Inferior parietal cortex (tissue), 1 donor: ENCODE measurements at regions not wholly inside any gene's neighbourhood (a gene's known extent, or its start where the extent isn't known, plus 50 kb on each side); places are given as distances from the start of the nearest gene placed in this dataset.
"Not testable (repeated sequence)": the region's sequence is repeated elsewhere in the genome, so short reads cannot be mapped to it uniquely, and the experiment has no call there.

Experiments
- DNase-seq: peaks from one replicate; pipeline ENCODE4 v3.0.0-alpha.2; 2016; ENCODE audit errors: extremely low spot score

DNA sequence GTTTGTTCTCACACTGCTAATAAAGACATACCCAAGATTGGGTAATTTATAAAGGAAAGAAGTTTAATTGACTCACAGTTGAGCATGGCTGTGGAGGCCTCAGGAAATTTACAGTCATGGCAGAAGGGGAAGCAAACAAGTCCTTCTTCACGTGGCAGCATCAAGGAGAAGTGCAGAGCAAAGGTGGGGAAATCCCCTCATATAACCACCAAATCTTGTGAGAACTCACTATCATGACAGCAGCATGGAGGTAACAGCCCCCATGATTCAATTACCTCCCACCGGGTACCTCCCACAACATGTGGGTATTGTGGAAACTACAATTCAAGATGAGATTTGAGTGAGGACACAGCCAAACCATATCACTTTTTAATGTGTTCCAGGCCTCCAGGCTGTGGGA lies 480.9 kb downstream of the PPARGC1A start:
- not testable (repeated sequence) for DNase-seq

GRCh38 chr4:23401572-23401971 lies 488.3 kb downstream of the PPARGC1A start:
- DNase-seq: no peak

- no peak for DNase-seq
These were observed 496.9 kb downstream of the PPARGC1A start for GRCh38 chr4:23392860-23393458.

- no peak for DNase-seq
These were observed 499.6 kb downstream of the PPARGC1A start for GRCh38 chr4:23390246-23390645.

- no peak for DNase-seq
These were observed 501.0 kb downstream of the PPARGC1A start for GRCh38 chr4:23388699-23389395.

- DNase-seq: no peak
These were observed 501.6 kb downstream of the PPARGC1A start for GRCh38 chr4:23388255-23388654.

DNA sequence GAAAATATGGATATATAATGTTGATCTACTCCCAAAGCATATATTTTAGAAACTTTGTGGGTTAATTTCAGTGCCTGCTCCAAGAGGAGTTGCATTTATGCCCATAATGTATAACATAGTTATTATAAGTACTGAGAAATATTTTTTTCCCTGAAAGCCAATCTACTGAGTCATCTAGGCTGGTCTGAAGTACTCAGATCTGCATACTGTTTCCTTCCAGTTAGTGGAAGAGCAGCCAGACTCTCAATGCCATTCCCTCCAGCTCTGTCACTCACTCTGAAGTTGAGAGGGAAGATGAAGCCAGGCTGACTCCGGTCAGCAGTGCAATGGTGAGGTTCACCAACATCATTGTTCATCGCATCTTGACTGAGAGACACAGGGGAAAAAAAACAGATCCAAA lies 505.1 kb downstream of the PPARGC1A start:
- DNase-seq: no peak

GRCh38 chr4:23382879-23383278 lies 507.0 kb downstream of the PPARGC1A start:
- DNase-seq: no peak

DNA sequence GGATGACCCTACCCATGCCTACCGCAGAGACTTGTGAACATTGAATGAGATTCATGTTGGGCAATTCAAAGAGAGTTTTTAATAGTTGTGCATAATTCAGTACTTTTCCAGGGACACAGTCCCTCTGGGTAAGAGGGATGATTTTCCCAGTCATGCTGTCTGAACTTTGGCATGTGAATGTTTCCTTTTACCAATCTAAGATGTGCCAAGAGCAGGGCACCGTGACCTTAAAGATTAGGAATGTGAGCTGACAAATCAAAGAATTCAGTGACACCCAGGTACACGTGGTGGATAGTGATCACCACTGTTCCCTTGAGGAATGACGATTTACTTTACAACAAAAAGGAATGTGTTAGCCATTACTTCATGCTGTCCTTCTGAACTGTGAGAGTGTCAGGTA lies 515.6 kb downstream of the PPARGC1A start:
- no peak for DNase-seq

- DNase-seq: no peak
These were observed 516.6 kb downstream of the PPARGC1A start for GRCh38 chr4:23373261-23373660.

DNA sequence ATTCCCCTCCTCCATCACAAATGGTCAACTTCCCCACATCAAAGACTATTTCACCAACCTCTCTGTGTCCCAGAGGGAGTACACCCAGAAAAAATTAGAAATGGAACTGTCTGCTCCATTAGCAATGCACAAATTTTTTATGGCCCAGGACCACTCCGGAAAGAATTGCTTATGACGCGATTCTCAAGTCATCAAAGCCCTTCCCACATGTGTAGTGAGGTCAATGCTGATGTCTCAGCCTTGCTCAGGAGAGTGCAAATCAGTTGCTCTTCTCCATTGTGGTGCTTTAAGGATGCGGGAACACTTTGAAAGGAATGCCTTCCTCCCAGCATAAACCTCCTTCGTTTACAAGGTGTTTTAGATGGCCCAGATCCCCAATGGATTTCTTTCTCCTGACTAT lies 518.3 kb downstream of the PPARGC1A start:
- DNase-seq: no peak

GRCh38 chr4:23369331-23369730 lies 520.5 kb downstream of the PPARGC1A start:
- no peak for DNase-seq

DNA sequence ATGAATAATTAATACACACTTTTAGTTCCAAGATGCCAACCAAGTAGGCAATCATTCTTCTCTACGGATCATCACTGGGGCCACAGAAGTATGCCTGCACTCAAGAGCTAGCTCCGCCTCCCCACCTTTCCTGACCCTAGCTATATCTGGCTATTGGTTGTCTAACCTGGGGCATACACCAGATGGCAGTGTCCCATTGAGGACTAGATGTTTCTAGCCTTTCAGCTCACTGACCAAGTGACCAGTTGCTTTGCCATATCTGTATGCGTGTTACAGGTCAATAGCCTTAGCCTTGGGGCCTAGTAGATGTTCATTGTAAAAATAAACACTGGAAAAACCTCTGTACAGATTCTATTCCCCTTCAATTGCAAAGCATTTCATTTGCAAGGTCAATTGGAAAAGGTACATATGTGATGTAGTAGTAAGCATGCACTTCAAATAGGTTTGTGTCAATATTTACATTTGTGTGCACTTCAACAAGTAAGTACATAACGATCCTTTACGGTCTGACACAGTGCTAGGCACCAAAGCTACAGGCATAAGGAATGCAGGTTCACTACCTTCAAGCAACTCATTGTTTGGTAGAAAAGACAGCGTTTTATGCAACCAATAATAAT lies 521.7 kb downstream of the PPARGC1A start:
- DNase-seq: no peak

GRCh38 chr4:23366557-23366906 lies 523.3 kb downstream of the PPARGC1A start:
- DNase-seq: no peak

DNA sequence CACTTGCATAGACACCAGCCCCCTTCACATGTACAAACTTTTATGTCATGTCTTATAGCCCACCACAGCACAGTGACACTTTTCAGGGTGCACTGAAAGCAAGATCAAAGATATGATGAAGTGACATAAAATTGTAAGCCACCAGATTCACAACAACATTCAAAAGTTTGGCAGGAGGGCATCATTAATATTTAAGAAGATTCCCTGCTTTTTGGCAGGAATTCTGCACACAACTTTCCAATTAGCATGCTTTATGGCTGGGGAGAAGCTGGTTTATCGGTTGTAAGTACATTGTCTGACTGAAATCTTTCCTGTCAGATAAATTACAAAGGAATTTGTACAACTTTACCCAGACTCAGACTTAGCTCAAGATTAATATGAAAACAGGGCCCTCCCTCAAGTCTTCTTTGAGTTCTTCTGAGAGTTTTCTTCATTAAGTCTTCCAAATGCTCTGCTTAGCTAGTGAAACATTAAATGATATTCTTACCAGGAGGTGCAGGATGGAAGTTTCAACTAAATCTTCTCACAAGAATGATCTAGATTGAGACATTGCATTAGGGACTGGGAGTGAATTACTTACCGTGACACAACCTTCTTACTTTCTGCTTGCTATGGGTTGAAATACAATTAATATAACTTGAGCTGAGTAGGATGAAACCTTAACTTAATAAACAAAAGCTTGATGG lies 523.8 kb downstream of the PPARGC1A start:
- DNase-seq: no peak

GRCh38 chr4:23365086-23365485 lies 524.8 kb downstream of the PPARGC1A start:
- DNase-seq: no peak

- DNase-seq: no peak
These were observed 525.7 kb downstream of the PPARGC1A start for GRCh38 chr4:23364167-23364566.

DNA sequence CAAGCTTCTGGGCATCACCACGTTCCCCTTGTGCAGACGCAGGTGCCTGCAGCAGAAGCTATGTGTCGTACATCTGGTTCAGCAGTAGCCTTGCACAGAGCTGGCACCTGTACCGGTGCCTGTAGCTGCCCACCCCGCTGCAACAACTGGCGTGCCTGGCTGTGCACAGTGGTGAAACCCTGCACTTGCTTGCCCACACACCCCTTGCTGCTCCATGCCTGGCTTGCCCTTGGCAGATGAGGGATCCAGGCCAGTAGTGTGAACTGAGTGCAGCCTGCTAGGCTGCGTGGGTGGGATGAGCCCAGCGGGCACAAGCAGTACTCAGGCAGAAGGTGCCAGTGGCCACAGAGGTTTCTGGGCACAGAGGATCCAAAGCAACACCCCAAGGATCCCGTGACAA lies 528.4 kb downstream of the PPARGC1A start:
- no peak for DNase-seq

DNA sequence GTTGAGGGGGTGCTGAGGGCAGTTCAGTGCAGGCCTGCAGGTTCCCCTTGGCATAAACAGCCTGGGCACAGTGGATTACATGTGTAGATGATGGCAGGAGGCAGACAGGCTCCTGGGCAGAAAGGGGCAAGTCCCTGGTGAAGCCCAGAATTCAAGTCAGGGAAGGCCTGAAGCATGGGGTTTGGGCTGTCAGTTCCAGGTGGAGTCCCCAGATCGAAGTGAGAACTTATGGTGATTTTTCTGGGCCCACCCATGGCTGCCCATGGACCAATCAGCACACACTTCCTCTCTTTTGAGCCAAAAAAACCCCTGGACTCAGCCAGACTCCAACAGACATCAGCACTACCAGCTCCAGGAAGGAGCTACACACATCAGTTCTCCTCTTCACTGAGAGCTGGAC lies 529.1 kb downstream of the PPARGC1A start:
- DNase-seq: no peak

GRCh38 chr4:23355258-23355657 lies 534.6 kb downstream of the PPARGC1A start:
- no peak for DNase-seq

DNA sequence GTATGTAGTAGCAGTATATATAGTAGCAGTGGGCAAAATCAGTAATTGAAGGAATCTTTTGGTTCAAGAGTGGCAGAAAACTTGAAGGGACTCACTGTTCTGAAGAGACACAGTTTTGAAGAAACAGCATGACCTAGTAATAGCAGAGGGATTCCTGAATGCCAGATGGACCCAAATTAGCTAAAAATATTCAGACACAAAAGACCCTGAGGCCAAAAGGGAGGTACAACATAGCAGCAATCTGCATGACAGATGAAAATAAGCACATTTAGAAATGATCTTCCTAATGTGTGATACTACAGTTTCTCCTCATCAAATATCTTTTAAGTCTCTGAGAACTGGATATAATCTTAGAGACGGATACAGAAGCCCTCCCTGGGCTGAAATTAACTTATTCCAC lies 536.6 kb downstream of the PPARGC1A start:
- no peak for DNase-seq

GRCh38 chr4:23348789-23349498 lies 540.9 kb downstream of the PPARGC1A start:
- no peak for DNase-seq
